Breast epithelium (tissue), 4 donors: ENCODE measurements at regions not wholly inside any gene's neighbourhood (a gene's known extent, or its start where the extent isn't known, plus 50 kb on each side); places are given as distances from the start of the nearest gene placed in this dataset.

Source experiments
- DNase-seq, 2 donors: peaks; one replicate each; pipeline ENCODE4 v3.0.0-alpha.2; 2019; ENCODE audit warnings: low spot score in 2 of 2
- H3K27ac ChIP-seq, 2 donors: fragments of 200-600 bp; sonication (generic) in 1 of 2; one replicate each; pipeline ENCODE4 v1.5.1; 2016 to 2019; ENCODE audit warnings: mild to moderate bottlenecking in 1 of 2
- H3K27me3 ChIP-seq, 2 donors: fragments of 200-600 bp; sonication (generic) in 1 of 2; one replicate each; pipeline versions ENCODE4 v1.5.1 to v1.6.0; 2017 to 2019; ENCODE audit warnings: control low read depth in 1 of 2, mild to moderate bottlenecking in 1 of 2
- H3K36me3 ChIP-seq: fragments of 200-600 bp; one replicate; pipeline ENCODE4 v1.5.1; 2019
- H3K4me1 ChIP-seq, 2 donors: fragments of 200-600 bp; sonication (generic); one replicate each; pipeline ENCODE4 v1.5.1; 2016 to 2019; ENCODE audit warnings: control low read depth in 1 of 2
- H3K4me3 ChIP-seq, 3 donors: fragments of 200-600 bp; sonication (generic); 1 replicate in 2 of 3; 2 replicates in 1 of 3; pipeline ENCODE4 v1.5.1; 2016 to 2019; ENCODE audit warnings: mild to moderate bottlenecking in 3 of 3, moderate library complexity in 2 of 3
- H3K9me3 ChIP-seq, 2 donors: fragments of 200-600 bp; sonication (generic) in 1 of 2; one replicate each; pipeline ENCODE4 v1.5.1; 2016 to 2019; ENCODE audit warnings: control low read depth in 1 of 2
- CTCF ChIP-seq, 3 donors: fragments of 450-650 bp; IDR thresholded peaks; one replicate each; pipeline ENCODE4 v1.5.1; 2016 to 2017; ENCODE audit warnings: antibody characterized with exemption in 3 of 3, mild to moderate bottlenecking in 3 of 3, moderate library complexity in 3 of 3
- POLR2A ChIP-seq: fragments of 450-650 bp; IDR thresholded peaks from one replicate; pipeline ENCODE4 v1.6.1; 2016; ENCODE audit warnings: antibody characterized with exemption, mild to moderate bottlenecking, moderate library complexity
- POLR2AphosphoS5 ChIP-seq, 3 donors: sonication (generic); formaldehyde crosslinking; IDR thresholded peaks; one replicate each; pipeline ENCODE4 v1.6.1; 2017; ENCODE audit warnings: antibody characterized with exemption in 3 of 3
- intact Hi-C: fragments of 100-400 bp; cut with DNase I; formaldehyde crosslinking; loops from one replicate; pipeline ENCODE4 v1.15.1; 2023; ENCODE audit warnings: low total_unique reads

- Histone ChIP-seq H3K4me3 (no peak overlapping the region), H3K27ac (no peak overlapping the region), H3K4me1 (peaks cover 0 to 3% of the 10 kb centered on the region in 2 donors), H3K27me3 (no peaks in the 10 kb centered on the region), H3K9me3 (no peaks in the 10 kb centered on the region), H3K36me3 (no peaks in the 10 kb centered on the region)
- DNase-seq = no peak
- TF ChIP-seq POLR2AphosphoS5 (IDR thresholded peaks at IDR 0.05) = no peak
- intact Hi-C loops = no loop called here
These were observed 184.0 kb downstream of the CDC5L start for GRCh38 chr6:44571510-44571909.

- intact Hi-C loops = no loop called here
- no peak overlapping the region for H3K4me3 ChIP-seq
- H3K27me3 ChIP-seq = no peaks in the 10 kb centered on the region
- H3K4me1 ChIP-seq = peaks cover 0 to 3% of the 10 kb centered on the region in 2 donors
- no peak for DNase-seq
- no peaks in the 10 kb centered on the region for H3K36me3 ChIP-seq
- TF ChIP-seq CTCF (IDR thresholded peaks at IDR 0.05) = no peak
- TF ChIP-seq POLR2AphosphoS5 (IDR thresholded peaks at IDR 0.05) = no peak
- TF ChIP-seq POLR2A = no peak
- no peak overlapping the region for H3K27ac ChIP-seq
- no peaks in the 10 kb centered on the region for H3K9me3 ChIP-seq
These were observed 184.8 kb downstream of the CDC5L start for GRCh38 chr6:44572346-44572745.

- H3K9me3 ChIP-seq = no peaks in the 10 kb centered on the region
- no peaks in the 10 kb centered on the region for H3K4me1 ChIP-seq
- TF ChIP-seq POLR2A (no peak), POLR2AphosphoS5 (IDR thresholded peaks at IDR 0.05) (no peak), CTCF (IDR thresholded peaks at IDR 0.05) (no peak)
- H3K27me3 ChIP-seq = no peaks in the 10 kb centered on the region
- intact Hi-C loops = no loop called here
- peak overlapping the region in 1 of 2 donors; percentile 20 for H3K27ac ChIP-seq
- H3K4me3 ChIP-seq = no peak overlapping the region
- H3K36me3 ChIP-seq = no peaks in the 10 kb centered on the region
- DNase-seq = no peak
These were observed 188.1 kb downstream of the CDC5L start for GRCh38 chr6:44575644-44576043.

- Histone ChIP-seq H3K4me1 (no peaks in the 10 kb centered on the region), H3K4me3 (no peak overlapping the region), H3K27me3 (no peaks in the 10 kb centered on the region), H3K9me3 (no peaks in the 10 kb centered on the region), H3K27ac (peak overlapping the region in 1 of 2 donors; percentile 20), H3K36me3 (no peaks in the 10 kb centered on the region)
- intact Hi-C loops = no loop called here
- TF ChIP-seq POLR2AphosphoS5 (IDR thresholded peaks at IDR 0.05) = no peak
- TF ChIP-seq CTCF (IDR thresholded peaks at IDR 0.05) = no peak
- TF ChIP-seq POLR2A = no peak
- no peak for DNase-seq
These were observed 188.7 kb downstream of the CDC5L start for GRCh38 chr6:44576132-44576631.

GRCh38 chr6:44580901-44581300 lies 193.4 kb downstream of the CDC5L start:
- no peak overlapping the region for H3K4me3 ChIP-seq
- no peak overlapping the region for H3K27ac ChIP-seq
- H3K4me1 ChIP-seq = no peaks in the 10 kb centered on the region
- TF ChIP-seq POLR2AphosphoS5 (IDR thresholded peaks at IDR 0.05) (no peak), POLR2A (no peak), CTCF (IDR thresholded peaks at IDR 0.05) (no peak)
- H3K9me3 ChIP-seq = peaks cover 8% of the 10 kb centered on the region in 2 donors
- no peaks in the 10 kb centered on the region for H3K36me3 ChIP-seq
- no peaks in the 10 kb centered on the region for H3K27me3 ChIP-seq
- no peak for DNase-seq
- intact Hi-C loops = no loop called here

GRCh38 chr6:44582930-44583329 lies 195.4 kb downstream of the CDC5L start:
- H3K4me1 ChIP-seq = no peaks in the 10 kb centered on the region
- no peak overlapping the region for H3K4me3 ChIP-seq
- no peaks in the 10 kb centered on the region for H3K36me3 ChIP-seq
- peaks cover 8% of the 10 kb centered on the region in 2 donors for H3K9me3 ChIP-seq
- intact Hi-C loops = no loop called here
- no peak overlapping the region for H3K27ac ChIP-seq
- no peak for DNase-seq
- no peak for TF ChIP-seq POLR2AphosphoS5 (IDR thresholded peaks at IDR 0.05)
- TF ChIP-seq POLR2A = no peak
- no peak for TF ChIP-seq CTCF (IDR thresholded peaks at IDR 0.05)
- no peaks in the 10 kb centered on the region for H3K27me3 ChIP-seq
